ENCODE measurements at regions not wholly inside any gene's neighbourhood (a gene's known extent, or its start where the extent isn't known, plus 50 kb on each side); places are given as distances from the start of the nearest gene placed in this dataset.

DNA sequence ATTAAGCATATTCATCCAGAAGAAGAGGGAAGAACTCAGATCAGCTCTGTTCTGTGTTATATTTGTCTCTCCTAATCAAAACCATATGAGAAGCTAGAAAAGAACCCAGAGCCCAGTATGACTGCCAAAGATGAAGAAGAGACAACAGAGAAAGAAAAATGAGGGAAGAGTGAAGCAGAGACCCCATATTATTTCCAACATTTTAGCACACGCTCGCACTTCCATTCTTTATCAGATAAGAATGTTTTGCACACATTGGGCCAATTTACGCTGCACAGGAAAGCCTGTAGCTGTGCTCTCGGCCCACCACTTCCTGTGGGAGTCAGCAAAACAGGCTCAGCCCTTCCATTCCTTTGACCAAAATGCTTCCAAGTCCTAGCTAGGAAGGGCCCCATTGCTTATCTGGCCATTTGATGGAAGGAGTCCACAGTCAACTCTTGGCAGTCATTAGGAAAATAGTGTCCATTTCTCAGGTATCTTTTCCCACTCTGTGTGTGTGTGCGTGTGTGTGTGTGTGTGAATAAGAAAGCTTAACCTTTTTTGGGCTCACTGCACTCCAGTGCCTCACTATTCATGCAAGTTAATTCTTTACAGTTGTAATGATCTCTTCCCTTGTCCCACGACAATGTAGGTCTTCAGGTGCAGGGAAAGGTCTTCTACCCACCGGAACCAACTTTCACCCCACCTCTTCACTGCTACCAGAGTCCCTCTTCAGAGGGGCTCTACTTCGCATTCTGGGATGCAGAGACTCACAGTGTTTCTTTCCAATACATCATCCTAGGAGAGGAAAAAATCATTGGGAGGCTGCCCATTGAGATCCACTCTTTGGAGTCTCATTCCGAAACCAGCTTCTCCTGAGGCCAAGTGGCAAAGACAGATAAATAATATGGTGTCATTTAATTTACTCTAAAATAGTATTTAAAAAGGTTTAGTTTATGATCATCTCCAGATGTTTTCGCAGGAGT is 237.5 kb downstream of the COG6 start:
- DNase-seq (ENCODE audit: extremely low read depth, low read depth), result no peak

DNA sequence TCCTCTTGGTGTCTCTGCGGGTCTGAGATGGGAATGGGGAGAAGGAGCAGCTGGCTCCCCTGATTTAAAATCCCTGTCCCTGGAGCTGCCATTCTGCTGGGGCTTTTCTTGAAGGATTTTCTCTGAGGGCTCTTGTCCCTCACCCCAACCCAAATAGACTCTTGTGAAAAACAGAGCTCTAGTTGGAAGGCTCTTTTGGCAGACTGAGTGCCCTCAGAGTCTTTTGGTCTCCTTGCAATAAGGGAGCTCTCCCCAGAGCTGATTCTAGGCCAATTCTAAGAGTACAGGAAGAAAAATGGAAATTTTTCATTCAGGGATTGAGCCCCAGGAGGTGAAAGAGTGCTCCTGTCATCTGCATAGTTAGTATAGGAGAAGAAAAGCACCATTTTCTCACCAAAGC is 238.3 kb downstream of the COG6 start:
- no peak for DNase-seq (ENCODE audit: extremely low read depth, low read depth)

DNA sequence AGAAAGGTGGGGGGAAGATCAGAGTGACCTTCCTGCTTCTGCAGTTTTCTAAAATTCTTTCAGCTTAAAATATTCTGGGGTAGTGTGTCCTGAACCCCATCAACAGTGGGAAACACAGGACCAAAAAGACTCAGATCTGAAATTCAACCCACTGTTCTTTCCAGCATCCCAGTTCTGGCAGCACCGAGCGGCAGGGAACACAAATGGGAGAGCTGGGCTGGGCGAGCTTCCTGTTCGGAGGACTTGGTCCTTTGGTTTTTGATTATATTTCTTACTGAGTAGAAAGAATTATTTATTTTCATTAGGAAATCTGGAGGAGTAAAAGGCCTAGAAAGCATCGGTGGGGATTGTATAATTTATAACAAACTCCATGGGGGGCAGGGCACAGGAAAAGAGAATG is 239.1 kb downstream of the COG6 start:
- DNase-seq (ENCODE audit: extremely low read depth, low read depth), result no peak

DNA sequence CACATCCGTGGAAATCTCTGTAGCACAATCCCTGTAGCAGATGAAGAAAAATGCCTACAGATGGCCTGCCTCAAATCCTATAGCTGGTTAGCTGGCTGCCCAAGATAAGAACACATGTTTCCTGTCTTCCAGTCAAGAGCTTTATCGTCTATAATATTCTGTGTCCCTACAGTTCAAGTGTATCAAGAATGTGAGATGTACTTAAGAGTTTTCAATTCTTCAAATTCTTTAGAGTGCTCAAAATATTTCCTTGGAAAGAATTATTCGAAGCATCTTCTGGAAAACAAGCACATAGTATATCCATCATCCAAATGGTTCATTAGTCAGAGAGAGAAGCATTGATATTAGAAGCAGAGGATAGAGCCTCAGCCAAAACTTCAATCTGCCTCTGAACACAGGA is 239.8 kb downstream of the COG6 start:
- no peak for DNase-seq (ENCODE audit: extremely low read depth, low read depth)

DNA sequence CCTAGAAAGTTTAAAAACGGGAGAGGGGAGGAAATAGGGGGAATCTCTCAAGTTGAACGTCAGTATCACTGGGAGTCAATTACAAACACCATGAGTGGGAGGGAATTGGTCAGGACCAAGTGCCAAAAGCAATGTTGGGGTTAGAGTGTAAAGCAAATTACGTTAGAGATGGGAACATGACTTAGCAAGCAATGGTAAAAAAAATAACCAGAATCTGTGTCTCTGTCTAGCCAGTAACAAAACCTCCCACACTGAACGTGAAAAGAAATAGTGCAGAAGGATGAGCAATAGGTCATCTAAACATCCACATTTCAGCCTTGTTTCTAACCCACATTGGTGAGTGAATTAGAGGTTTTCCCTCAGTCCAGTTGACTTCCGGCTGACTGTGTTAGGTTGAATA is 242.2 kb downstream of the COG6 start:
- no peak for DNase-seq (ENCODE audit: extremely low read depth, low read depth)

DNA sequence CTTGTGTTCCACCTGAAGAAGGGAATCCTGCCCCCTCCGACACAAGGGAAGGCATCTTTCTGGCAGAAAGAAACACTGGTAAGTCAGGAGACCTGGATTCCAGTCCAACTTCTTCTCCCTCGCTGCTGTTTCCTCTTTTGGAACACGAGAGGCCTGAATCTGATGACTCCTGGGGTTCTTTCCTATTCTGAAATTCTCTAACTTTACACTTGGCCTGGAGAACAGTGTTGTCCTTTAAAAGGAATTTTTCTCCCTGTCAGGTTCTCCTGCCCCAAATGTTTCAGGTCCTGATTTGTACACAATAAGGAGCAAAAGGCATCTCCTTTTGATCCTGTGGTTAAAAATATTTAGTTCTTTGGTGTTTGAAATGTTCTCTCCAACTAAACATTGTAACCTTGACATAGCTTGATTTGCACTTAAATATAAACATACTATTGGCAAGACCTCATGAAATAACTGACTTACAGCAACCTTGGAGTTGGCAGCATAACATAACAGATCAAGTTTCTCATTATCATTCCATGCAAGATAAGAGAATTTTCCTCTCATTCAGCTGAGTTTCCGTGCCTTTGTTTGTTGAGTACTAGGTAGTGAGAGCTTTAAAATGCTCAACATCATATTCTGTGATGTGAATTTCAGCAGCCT is 244.8 kb downstream of the COG6 start:
- DNase-seq (ENCODE audit: extremely low read depth, low read depth), result no peak

DNA sequence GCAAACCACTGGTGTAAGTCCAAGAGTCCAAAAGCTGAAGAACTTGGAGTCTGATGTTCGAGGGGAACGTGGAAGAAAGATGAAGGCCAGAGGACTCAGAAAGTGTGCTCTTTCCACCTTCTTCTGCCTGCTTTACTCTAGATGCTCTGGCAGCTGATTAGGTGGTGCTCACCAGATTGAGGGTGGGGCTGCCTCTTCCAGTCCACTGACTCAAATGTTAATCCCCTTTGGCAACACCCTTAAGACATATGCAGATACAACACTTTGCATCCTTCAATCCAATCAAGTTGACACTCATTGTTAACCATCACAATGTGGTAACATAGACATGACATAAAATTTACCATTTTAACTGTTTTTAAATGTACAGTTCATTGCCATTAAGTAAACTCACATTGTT is 249.5 kb downstream of the COG6 start:
- no peak for DNase-seq (ENCODE audit: extremely low read depth, low read depth)

DNA sequence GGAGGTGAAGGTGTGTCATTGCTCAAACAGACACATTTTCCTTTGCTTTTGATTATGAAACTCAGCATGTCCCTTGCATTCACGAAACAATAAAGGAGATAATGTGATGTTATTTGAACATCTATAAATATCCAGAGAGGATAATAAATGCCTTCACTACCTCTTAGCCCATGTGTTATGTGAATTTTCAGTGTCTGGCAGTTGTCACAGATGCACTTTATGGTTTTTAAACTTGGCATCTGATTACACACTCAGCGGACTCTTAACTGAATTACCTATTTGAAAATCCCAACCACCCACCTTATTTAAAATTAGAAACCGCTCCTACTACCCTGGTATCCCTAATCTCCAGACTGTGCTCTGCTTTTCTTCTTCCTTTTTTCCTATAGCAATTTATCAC is 254.2 kb downstream of the COG6 start:
- no peak for DNase-seq (ENCODE audit: extremely low read depth, low read depth)

DNA sequence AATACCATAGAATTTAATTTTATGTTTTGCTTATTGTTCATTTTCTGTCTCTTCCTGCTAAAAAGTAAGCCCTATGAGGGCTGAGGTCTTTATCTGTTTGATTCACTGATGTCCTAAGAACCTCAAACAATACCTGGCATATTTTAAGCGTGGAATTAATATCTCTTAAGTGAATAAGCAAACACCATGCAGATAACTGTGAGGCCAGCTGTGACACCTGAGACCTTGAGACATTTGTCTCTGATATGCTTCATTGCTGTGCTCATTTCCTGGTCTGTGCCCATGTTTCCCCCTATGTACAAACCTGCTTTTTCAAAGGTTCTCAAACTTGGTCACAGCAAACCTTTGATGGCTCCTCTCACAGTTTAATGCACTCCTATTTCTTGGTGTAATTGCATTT is 254.6 kb downstream of the COG6 start:
- DNase-seq (ENCODE audit: extremely low read depth, low read depth), result no peak

DNA sequence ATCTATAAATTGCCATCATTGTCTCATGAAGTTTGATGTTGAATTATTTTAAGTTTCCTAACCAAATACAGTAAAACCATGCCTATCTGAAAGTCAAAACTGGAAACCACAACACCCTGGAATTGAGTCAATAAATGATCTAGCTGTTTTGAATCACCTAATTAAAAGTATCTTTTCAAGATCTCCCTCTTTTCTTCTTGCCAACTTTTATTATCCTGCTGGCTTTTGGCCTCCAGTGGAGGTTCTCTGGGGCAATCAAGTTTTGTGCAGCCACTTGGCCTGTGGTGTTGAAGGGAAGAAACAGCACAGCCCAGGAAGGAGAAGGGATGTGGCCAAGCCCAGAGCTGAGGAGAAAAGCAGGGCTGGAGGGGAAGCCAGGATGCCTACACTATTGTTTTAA is 255.4 kb downstream of the COG6 start:
- DNase-seq (ENCODE audit: extremely low read depth, low read depth), result no peak

DNA sequence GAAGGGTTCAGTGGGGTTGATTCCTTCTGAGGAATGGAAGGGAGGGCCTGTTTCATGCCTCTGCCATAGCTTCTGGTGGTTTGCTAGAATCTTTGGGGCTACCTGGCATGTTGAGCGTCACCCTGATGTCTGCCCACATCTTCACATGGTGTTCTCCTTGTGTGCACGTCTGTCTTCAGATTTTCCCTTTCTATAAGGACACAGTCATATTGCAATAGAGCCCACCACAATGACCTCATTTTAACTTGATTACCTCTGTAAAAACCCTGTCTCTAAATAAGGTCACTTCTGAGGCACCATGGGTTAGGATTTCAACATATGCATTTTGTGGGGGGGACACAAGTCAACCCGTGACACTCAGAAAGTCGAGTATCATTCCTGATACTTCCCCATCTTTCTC is 257.9 kb downstream of the COG6 start:
- no peak for DNase-seq (ENCODE audit: extremely low read depth, low read depth)

DNA sequence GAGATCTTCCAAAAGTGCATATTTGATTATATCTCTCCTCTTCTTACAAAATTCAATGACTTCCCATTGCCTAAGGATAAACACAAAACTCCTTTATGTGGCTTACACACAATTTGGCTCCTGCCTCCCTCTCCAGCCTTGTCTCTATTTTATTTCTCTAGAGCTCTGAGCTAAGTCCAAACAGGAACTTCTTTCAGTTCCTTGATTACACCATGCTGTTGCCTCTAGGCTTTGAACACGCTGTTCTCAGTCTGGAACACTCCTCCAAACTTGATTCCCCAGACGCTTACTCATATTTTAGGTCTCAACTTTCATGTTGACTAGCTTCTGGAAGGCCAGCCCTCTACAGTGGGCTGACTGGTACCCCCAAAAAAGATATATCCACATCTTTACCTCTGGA is 258.5 kb downstream of the COG6 start:
- no peak for DNase-seq (ENCODE audit: extremely low read depth, low read depth)

DNA sequence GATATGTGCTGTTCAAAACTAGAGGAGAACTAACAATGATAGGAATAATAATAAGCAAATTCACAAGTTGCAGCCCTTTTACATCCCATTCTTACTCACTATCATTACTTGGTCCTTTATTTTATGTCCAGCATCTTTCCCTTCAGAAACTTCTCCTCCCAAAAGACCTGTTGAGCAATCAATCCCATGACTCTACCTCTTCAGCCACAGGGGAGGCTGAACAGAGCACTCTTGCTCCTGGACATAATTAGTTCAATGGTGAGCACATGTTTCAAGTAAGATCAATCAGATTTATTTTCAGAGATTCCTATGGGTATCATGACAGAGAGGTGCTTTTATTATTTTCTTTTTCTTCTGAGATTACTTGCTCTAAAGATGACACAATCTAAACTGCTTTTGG is 260.0 kb downstream of the COG6 start:
- DNase-seq (ENCODE audit: extremely low read depth, low read depth), result no peak

DNA sequence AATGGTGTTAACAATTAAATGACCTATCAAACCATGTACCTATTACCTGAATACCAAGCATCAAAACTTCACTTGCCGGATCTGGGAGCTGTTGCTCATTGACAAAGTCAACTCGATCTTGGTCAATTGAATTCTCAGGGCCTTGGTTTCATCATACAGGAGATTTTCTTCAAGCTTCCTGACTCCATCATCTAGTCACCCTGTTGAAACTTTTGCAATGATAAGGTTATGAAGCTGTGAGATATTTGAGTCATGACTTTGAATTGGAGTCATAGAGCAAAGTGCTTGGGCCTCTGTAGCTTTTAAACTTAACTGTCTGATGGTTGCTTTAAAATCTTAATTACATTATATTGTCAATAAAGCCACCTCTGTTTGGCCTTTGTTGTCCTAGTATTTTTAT is 260.9 kb downstream of the COG6 start:
- DNase-seq (ENCODE audit: extremely low read depth, low read depth), result no peak

DNA sequence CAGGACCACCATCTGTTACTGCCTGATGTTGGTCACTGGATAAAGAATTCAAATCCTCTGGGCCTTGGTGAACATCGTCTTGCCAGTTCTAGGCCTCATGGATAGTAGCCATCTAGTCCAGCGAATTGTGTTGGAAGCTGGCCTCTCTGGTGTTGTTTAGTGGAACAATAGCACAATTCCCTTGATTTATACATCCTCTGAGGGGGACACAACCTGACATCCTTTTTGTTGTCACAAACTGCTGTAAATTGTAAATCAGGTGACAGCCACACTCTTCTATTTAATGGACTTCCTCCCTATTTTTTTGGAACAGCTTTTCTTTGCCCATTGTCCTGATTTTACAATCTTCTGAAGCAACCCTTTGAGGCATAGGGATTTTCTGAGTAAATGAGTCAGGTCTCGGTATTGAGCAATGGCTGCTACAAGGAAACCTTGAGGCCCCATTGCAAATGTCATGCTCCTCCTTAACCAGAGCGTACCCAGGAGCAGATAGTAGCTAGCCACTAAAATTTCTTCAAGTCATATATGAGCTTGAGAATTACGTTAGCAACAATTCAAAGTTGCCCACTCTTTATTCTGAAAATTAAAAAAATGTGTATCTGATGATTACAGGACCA is 263.3 kb downstream of the COG6 start:
- no peak for DNase-seq (ENCODE audit: extremely low read depth, low read depth)

DNA sequence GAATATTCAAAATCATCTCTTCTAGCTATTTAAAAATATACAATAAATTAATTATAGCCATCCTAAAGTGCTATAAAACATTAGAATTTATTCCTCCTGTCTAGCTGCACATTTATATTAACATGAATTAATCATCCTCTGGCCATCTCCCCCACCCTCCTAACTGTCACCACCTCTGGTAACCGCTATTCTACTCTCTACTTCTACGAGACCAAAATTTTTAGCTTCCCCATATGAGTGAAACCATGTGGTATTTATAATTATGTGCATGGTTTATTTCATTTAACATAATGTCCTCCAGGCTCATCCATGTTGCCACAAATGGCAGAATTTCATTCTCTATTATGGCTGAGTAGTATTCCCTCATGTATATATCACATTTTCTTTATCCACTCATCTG is 265.2 kb downstream of the COG6 start:
- DNase-seq (ENCODE audit: extremely low read depth, low read depth), result no peak

DNA sequence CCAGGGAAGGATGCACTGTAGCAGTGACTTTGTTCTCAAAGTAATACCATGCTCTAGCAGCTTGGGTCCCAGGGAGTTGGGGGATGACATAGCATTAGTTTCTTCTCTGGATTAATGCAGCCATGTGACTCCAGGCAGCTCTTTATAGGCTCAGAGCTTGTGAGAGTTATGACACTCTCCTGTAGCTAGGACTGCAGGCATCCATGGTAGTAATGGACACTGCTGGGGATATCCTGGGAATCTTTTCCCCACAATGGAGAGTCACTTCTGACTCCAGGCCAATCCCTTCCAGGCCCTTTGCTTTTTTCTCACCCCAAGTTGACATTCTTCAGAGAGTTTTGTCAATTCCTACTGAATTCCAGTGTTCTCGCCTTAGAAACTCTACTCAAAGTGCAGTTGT is 270.9 kb downstream of the COG6 start:
- no peak for DNase-seq (ENCODE audit: extremely low read depth, low read depth)

DNA sequence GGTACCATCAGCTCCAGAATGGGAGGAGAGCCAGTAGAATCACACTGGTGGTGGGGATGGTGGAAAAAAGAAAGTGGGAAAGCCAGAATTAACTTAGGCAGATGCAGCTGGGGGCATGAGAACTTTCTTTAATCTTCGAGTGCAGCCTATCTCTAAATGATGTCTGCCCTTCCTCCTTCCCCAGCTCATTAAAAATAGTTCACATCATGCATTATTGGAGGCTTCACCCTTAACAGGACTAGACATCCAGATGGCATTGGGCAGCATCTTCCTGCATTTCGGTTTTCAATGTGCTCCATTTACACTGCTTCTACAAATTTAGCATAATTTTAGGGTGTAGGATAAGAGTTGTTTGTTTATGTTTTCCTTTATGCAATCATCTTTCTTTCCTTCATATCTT is 272.8 kb downstream of the COG6 start:
- DNase-seq (ENCODE audit: extremely low read depth, low read depth), result no peak

DNA sequence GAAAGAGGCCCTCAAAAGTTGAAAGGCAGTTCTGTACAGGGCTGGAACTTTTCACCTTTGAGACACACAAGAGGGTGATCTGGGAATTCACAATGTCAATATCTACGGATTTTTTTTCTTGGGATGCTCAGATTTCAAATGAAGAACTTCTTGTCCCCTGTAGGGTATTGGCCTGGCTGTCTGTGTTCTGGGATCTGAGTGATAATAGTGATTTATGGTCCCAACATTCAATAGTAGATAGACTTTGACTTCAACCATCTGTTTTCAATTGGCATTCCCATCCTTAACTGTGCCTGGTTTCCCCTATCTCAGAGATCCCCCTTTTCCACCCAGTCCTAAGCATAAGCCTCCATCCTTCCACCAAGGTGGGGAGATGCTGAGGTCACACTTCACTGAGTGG is 274.1 kb downstream of the COG6 start:
- no peak for DNase-seq (ENCODE audit: extremely low read depth, low read depth)

DNA sequence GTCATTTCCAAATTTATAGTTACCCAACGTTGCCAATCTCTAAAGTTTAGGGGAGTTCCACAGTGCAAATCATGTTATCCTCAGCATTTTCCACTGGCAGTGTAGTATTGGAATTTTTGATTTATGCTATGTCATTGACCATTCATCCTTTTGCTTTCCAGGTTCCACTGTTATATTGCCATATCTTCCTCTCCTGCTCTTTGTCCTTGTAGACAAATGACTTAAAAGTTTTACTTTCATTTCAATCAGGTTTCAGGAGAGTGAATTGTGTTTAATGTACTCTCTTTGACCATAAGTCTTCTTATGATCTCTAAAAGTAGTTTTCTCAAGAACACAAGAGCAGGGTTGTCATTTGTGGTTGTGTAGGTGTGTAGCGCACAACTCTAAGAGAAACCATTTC is 274.6 kb downstream of the COG6 start:
- no peak for DNase-seq (ENCODE audit: extremely low read depth, low read depth)

DNA sequence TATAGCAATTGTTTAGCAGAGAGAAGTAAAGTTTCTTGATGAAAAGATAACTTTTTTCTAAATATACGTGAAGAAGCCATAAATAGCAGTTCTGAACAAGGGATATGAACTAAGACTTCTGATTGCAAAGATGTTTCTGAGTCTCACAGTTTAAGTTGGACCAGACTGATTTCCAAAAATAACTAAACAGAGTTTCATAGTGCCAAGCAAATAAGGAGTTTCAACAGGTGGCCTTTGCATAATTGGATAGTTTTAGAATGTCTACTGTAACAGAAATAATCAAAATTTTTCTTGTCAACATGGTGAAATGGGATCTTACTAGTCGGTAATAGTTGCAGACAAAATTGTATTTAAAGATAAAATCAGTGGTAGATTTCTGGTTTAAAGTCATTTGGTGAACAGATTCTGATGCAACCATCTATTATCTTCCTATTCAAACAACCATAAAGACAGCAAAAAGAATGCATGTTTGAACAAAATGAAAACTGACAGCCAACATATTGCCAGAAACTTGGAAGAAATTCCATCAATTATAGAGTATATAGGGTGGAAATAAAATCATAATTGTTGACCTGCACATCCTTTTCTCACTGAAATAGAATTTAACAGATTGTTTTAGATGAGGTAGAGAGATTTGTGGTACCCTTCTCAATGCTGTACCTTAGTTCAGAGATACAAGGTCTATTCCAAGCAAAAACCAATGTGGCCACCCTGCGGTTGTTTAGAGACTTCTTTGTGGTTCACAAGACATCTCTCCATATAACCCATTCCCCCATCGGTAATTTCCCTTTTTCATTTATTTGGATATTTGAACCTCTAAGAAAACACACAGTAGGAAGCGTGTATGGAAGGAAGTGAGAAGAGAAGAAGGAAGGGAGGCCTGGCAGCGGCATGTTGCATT is 275.3 kb downstream of the COG6 start:
- DNase-seq (ENCODE audit: extremely low read depth, low read depth), result no peak
